HL-60 (cell line): ENCODE measurements at regions not wholly inside any gene's neighbourhood (a gene's known extent, or its start where the extent isn't known, plus 50 kb on each side); places are given as distances from the start of the nearest gene placed in this dataset.

Experiments used
- CTCF ChIP-seq: IDR thresholded peaks from one replicate; pipeline ENCODE4 v1.5.1; 2011; ENCODE audit warnings: low read length, control low read depth, inconsistent platforms; ENCODE audit not compliant: insufficient read depth
- GABPA ChIP-seq: IDR thresholded peaks from 2 replicates; pipeline ENCODE4 v1.6.1; 2012; ENCODE audit warnings: low read depth
- POLR2AphosphoS5 ChIP-seq: IDR thresholded peaks from 2 replicates; pipeline ENCODE4 v1.6.1; 2012; ENCODE audit warnings: low read depth
- REST ChIP-seq: IDR thresholded peaks from 2 replicates; pipeline ENCODE4 v1.6.1; 2012; ENCODE audit warnings: low read depth; ENCODE audit not compliant: insufficient replicate concordance
- SPI1 ChIP-seq: IDR thresholded peaks from 2 replicates; pipeline ENCODE4 v1.6.1; 2012; ENCODE audit warnings: low read depth, mild to moderate bottlenecking, borderline replicate concordance

- TF ChIP-seq CTCF (no peak), REST (no peak), POLR2AphosphoS5 (no peak), GABPA (no peak), SPI1 (no peak)
Measured at GRCh38 chr7:19215412-19215811, 70.2 kb upstream of the FERD3L start.
